ENCODE measurements at regions not wholly inside any gene's neighbourhood (a gene's known extent, or its start where the extent isn't known, plus 50 kb on each side); places are given as distances from the start of the nearest gene placed in this dataset.

GRCh38 chr5:36765876-36766275 is 110.7 kb upstream of the NIPBL start:
- no peaks in the 10 kb centered on the region for H3K9me3 ChIP-seq (ENCODE audit: low read length)
- no peaks in the 10 kb centered on the region for H3K4me1 ChIP-seq (ENCODE audit: insufficient read depth, low read length, severe bottlenecking)
- H3K4me3 ChIP-seq (ENCODE audit: low read depth, low read length, poor library complexity, severe bottlenecking), result no peak overlapping the region
- no peaks in the 10 kb centered on the region for H3F3A ChIP-seq (ENCODE audit: insufficient read depth, low read length)
- no peak overlapping the region for H3K27ac ChIP-seq (ENCODE audit: low read depth, low read length, poor library complexity, severe bottlenecking)
- no peaks in the 10 kb centered on the region for H3K36me3 ChIP-seq (ENCODE audit: insufficient read depth, low read length)
- TF ChIP-seq CTCF (IDR thresholded peaks at IDR 0.05; ENCODE audit: low read length) (no peak), EZH2 (IDR thresholded peaks at IDR 0.05; ENCODE audit: borderline replicate concordance, low read length) (no peak)
- H4K20me1 ChIP-seq (ENCODE audit: insufficient read depth, low read length), result no peaks in the 10 kb centered on the region
- H2AFZ ChIP-seq (ENCODE audit: low read length), result no peak overlapping the region
- H3K9ac ChIP-seq (ENCODE audit: low read length), result no peak overlapping the region
- no peak overlapping the region for H3K4me2 ChIP-seq (ENCODE audit: low read length)
- no peaks in the 10 kb centered on the region for H3K27me3 ChIP-seq (ENCODE audit: insufficient read depth, low read length)
- H3K79me2 ChIP-seq (ENCODE audit: insufficient read depth, low read length), result no peaks in the 10 kb centered on the region
- no peaks in the 10 kb centered on the region for H3K9me2 ChIP-seq (ENCODE audit: low read depth, low read length)

DNA sequence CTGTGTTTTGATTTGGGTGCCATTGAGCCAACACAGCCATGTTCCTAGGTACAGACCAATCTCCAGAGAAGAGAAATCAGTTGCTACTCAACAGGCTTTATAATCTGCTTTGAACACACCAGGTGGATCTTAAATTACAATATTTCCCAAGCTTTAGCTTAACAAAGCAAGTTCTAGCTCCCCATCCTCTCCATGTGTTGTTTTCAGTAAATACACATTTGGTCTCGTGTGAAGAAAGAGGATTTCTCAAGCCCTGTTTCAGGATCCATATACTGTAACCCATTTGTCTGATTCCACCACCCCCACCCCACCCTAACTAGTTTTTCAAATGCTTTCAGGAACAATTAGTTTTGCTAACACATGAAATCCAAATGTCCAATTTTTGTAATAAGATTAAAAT is 109.6 kb upstream of the NIPBL start:
- no peaks in the 10 kb centered on the region for H3K27me3 ChIP-seq (ENCODE audit: insufficient read depth, low read length)
- H3K9me3 ChIP-seq (ENCODE audit: low read length), result no peaks in the 10 kb centered on the region
- no peak overlapping the region for H3K27ac ChIP-seq (ENCODE audit: low read depth, low read length, poor library complexity, severe bottlenecking)
- H3F3A ChIP-seq (ENCODE audit: insufficient read depth, low read length), result no peaks in the 10 kb centered on the region
- H4K20me1 ChIP-seq (ENCODE audit: insufficient read depth, low read length), result no peaks in the 10 kb centered on the region
- no peaks in the 10 kb centered on the region for H3K36me3 ChIP-seq (ENCODE audit: insufficient read depth, low read length)
- H3K4me3 ChIP-seq (ENCODE audit: low read depth, low read length, poor library complexity, severe bottlenecking), result no peak overlapping the region
- no peak for TF ChIP-seq EZH2 (IDR thresholded peaks at IDR 0.05; ENCODE audit: borderline replicate concordance, low read length)
- no peak for TF ChIP-seq CTCF (IDR thresholded peaks at IDR 0.05; ENCODE audit: low read length)
- no peak overlapping the region for H2AFZ ChIP-seq (ENCODE audit: low read length)
- no peaks in the 10 kb centered on the region for H3K9me2 ChIP-seq (ENCODE audit: low read depth, low read length)
- no peak overlapping the region for H3K9ac ChIP-seq (ENCODE audit: low read length)
- no peaks in the 10 kb centered on the region for H3K4me1 ChIP-seq (ENCODE audit: insufficient read depth, low read length, severe bottlenecking)
- no peaks in the 10 kb centered on the region for H3K79me2 ChIP-seq (ENCODE audit: insufficient read depth, low read length)
- no peak overlapping the region for H3K4me2 ChIP-seq (ENCODE audit: low read length)

DNA sequence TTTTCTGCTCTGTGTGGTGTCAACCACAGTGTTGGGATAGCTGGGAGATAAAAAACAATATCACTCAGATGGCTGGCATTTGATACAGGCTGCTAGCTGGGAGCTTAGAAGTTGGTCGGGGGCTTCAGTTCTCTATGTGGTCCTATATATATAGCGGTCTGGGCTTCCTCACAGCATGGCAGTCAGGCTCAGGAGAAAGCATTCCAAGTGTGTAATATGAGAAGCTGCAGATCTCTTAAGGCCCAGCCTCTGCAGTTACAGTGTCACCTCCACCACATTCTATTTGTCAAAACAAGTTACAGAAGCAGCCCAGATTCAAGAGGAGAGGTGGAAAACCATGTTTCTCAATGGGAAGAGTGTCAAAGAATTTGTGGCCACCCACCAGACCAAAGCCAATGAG is 108.1 kb upstream of the NIPBL start:
- H3K4me1 ChIP-seq (ENCODE audit: insufficient read depth, low read length, severe bottlenecking), result no peaks in the 10 kb centered on the region
- no peaks in the 10 kb centered on the region for H3K36me3 ChIP-seq (ENCODE audit: insufficient read depth, low read length)
- no peaks in the 10 kb centered on the region for H3K79me2 ChIP-seq (ENCODE audit: insufficient read depth, low read length)
- H3K27ac ChIP-seq (ENCODE audit: low read depth, low read length, poor library complexity, severe bottlenecking), result no peak overlapping the region
- no peaks in the 10 kb centered on the region for H3K27me3 ChIP-seq (ENCODE audit: insufficient read depth, low read length)
- H3K9me3 ChIP-seq (ENCODE audit: low read length), result no peaks in the 10 kb centered on the region
- TF ChIP-seq CTCF (IDR thresholded peaks at IDR 0.05; ENCODE audit: low read length) (no peak), EZH2 (IDR thresholded peaks at IDR 0.05; ENCODE audit: borderline replicate concordance, low read length) (no peak)
- H3K9me2 ChIP-seq (ENCODE audit: low read depth, low read length), result no peaks in the 10 kb centered on the region
- H2AFZ ChIP-seq (ENCODE audit: low read length), result no peak overlapping the region
- H4K20me1 ChIP-seq (ENCODE audit: insufficient read depth, low read length), result no peaks in the 10 kb centered on the region
- no peak overlapping the region for H3K9ac ChIP-seq (ENCODE audit: low read length)
- no peak overlapping the region for H3K4me2 ChIP-seq (ENCODE audit: low read length)
- H3K4me3 ChIP-seq (ENCODE audit: low read depth, low read length, poor library complexity, severe bottlenecking), result no peak overlapping the region
- H3F3A ChIP-seq (ENCODE audit: insufficient read depth, low read length), result no peaks in the 10 kb centered on the region
